ENCODE measurements at regions not wholly inside any gene's neighbourhood (a gene's known extent, or its start where the extent isn't known, plus 50 kb on each side); places are given as distances from the start of the nearest gene placed in this dataset.

DNA sequence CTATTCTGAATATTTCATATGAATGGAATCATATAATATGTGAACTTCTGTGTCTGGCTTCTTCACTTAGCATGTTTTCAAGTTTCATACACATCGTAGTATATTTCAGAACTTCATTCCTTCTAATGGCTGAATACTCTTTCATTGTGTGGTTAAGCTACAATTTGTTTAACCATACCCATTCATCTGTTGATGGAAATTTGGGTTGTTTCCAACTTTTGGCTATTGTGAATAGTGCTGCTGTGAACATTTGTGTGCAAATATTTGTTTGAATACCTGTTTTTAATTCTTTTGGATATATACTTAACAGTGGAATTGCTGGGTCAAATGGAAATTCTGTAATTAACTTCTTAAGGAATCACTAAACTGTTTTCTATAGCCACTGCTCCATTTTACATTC is 86.0 kb upstream of the MDFIC start:
- FAIRE-seq (no peak), DNase-seq (ENCODE audit: low read depth, low spot score) (no peak), ATAC-seq (peak; percentile 18)
- TF ChIP-seq, protein P1, sequence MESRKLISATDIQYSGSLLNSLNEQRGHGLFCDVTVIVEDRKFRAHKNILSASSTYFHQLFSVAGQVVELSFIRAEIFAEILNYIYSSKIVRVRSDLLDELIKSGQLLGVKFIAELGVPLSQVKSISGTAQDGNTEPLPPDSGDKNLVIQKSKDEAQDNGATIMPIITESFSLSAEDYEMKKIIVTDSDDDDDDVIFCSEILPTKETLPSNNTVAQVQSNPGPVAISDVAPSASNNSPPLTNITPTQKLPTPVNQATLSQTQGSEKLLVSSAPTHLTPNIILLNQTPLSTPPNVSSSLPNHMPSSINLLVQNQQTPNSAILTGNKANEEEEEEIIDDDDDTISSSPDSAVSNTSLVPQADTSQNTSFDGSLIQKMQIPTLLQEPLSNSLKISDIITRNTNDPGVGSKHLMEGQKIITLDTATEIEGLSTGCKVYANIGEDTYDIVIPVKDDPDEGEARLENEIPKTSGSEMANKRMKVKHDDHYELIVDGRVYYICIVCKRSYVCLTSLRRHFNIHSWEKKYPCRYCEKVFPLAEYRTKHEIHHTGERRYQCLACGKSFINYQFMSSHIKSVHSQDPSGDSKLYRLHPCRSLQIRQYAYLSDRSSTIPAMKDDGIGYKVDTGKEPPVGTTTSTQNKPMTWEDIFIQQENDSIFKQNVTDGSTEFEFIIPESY (IDR thresholded peaks at IDR 0.05): no peak
- TF ChIP-seq SUZ12 (IDR thresholded peaks at IDR 0.05; ENCODE audit: unreplicated experiment): no peak
- no peak for TF ChIP-seq SIN3A (IDR thresholded peaks at IDR 0.05; ENCODE audit: low read depth, low read length)
- no peak for TF ChIP-seq RCOR1 (conservative IDR thresholded peaks at IDR 0.05; ENCODE audit: low read depth, low read length)
- no peak for TF ChIP-seq HDAC2 (IDR thresholded peaks at IDR 0.05)
- TF ChIP-seq FOXM1 (IDR thresholded peaks at IDR 0.05; ENCODE audit: low read depth, low read length): no peak
- TF ChIP-seq, protein P2, sequence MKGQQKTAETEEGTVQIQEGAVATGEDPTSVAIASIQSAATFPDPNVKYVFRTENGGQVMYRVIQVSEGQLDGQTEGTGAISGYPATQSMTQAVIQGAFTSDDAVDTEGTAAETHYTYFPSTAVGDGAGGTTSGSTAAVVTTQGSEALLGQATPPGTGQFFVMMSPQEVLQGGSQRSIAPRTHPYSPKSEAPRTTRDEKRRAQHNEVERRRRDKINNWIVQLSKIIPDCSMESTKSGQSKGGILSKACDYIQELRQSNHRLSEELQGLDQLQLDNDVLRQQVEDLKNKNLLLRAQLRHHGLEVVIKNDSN (IDR thresholded peaks at IDR 0.05; ENCODE audit: borderline replicate concordance, extremely low read length, insufficient read depth, low read depth, low read length): no peak
- no peak for TF ChIP-seq BMI1 (IDR thresholded peaks at IDR 0.05; ENCODE audit: borderline replicate concordance)
- no peak for TF ChIP-seq FOXK2 (IDR thresholded peaks at IDR 0.05)
- Histone ChIP-seq H3K79me2 (ENCODE audit: control insufficient read depth, insufficient read depth, low read length) (no peaks in the 10 kb centered on the region), H3K4me1 (ENCODE audit: control insufficient read depth, insufficient read depth, low read length) (peaks cover 16% of the 10 kb centered on the region; the same call in 1 of the 2 replicates), H3K27me3 (replicated peaks in 1 of 2; ENCODE audit: control insufficient read depth in 2 of 2, insufficient read depth in 2 of 2, low read length in 1 of 2) (no peaks in the 10 kb centered on the region), H2AFZ (ENCODE audit: control insufficient read depth, low read depth, low read length) (no peak overlapping the region), H3K4me2 (ENCODE audit: control insufficient read depth, insufficient read depth) (no peak overlapping the region), H3K27ac (ENCODE audit: control insufficient read depth, insufficient read depth) (no peak overlapping the region), H3K9me3 (replicated peaks; ENCODE audit: control insufficient read depth, insufficient read depth, low read length) (no peaks in the 10 kb centered on the region; the same call in 2 of the 3 replicates), H3K4me3 (no peak overlapping the region), H3K9ac (ENCODE audit: control insufficient read depth, insufficient read depth, low read length) (no peak overlapping the region), H3K36me3 (ENCODE audit: control insufficient read depth in 2 of 2, insufficient read depth in 2 of 2, low read length in 1 of 2) (no peaks in the 10 kb centered on the region), H4K20me1 (ENCODE audit: control insufficient read depth, insufficient read depth) (no peaks in the 10 kb centered on the region)
- ChIA-PET RAD21 (ENCODE audit: unreplicated experiment) (interaction anchor here (1.0 to 1.3 kb wide), 2 partner anchors 59 to 97 kb away, joined by 3 to 5 read pairs; no protein-coding TSS in a partner anchor), SMC1A (ENCODE audit: uncharacterized antibody, unreplicated experiment) (interaction anchor here (0.7 to 2.1 kb wide), 5 partner anchors 13 to 175 kb away, joined by 3 to 7 read pairs (median 3); no protein-coding TSS in a partner anchor), POLR2A (no interaction called here), CTCF (interaction anchor here (1.7 kb wide), 1 partner anchor 29 kb away, joined by 8 read pairs; no protein-coding TSS in a partner anchor)
- in situ Hi-C loops (cut with MboI): no loop called here
- 0% methylated on average over 1 of the region's 1 CpG for WGBS (ENCODE audit: insufficient coverage, insufficient replicate concordance, low lambda C conversion rate, missing lambda C conversion rate)
- intact Hi-C loops (cut with micrococcal nuclease; ENCODE audit: unreplicated experiment): loop anchor here (10.0 kb wide), 2 partner anchors 281 to 401 kb away; no protein-coding TSS in a partner anchor
- BruUV-seq (replicated peaks): no TSS peak

All from GM12878 (cell line).